Fibroblast of lung (primary cell): ENCODE measurements at regions not wholly inside any gene's neighbourhood (a gene's known extent, or its start where the extent isn't known, plus 50 kb on each side); places are given as distances from the start of the nearest gene placed in this dataset.

Experiments
- EZH2 ChIP-seq: IDR thresholded peaks from 2 replicates; pipeline ENCODE4 v1.5.1; 2012; ENCODE audit warnings: low read length, control low read depth, mild to moderate bottlenecking; ENCODE audit errors: missing control alignments
- TF ChIP-seq, protein P1 (sequence below), 2 donors: IDR thresholded peaks in 1 of 2; conservative IDR thresholded peaks in 1 of 2; 1 replicate in 1 of 2; 2 replicates in 1 of 2; pipeline ENCODE4 v1.5.1; 2011 to 2012; ENCODE audit warnings: low read length in 2 of 2, control low read depth in 1 of 2, inconsistent platforms in 1 of 2, low read depth in 1 of 2, mild to moderate bottlenecking in 1 of 2

DNA sequence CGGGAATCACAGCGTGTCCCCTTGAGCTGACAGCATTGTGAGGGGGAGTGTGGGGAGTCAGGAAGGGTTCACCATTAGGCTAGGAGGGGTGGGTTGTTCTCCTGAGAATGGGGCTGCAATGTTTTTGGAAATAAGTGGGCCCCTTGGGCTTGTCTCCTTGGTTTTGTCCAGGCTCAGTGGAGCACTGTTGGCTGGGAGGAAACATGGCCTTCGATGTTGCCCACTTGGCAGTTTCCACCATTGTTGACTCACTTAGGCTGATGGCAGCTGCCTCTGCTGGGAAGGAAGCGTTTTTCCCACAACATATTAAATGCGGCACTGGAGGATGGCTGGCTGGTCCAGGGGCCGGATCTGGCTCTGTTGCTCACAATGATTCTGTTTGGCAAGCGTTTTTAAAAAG, 512.1 kb downstream of the QKI start:
- TF ChIP-seq, protein P1, sequence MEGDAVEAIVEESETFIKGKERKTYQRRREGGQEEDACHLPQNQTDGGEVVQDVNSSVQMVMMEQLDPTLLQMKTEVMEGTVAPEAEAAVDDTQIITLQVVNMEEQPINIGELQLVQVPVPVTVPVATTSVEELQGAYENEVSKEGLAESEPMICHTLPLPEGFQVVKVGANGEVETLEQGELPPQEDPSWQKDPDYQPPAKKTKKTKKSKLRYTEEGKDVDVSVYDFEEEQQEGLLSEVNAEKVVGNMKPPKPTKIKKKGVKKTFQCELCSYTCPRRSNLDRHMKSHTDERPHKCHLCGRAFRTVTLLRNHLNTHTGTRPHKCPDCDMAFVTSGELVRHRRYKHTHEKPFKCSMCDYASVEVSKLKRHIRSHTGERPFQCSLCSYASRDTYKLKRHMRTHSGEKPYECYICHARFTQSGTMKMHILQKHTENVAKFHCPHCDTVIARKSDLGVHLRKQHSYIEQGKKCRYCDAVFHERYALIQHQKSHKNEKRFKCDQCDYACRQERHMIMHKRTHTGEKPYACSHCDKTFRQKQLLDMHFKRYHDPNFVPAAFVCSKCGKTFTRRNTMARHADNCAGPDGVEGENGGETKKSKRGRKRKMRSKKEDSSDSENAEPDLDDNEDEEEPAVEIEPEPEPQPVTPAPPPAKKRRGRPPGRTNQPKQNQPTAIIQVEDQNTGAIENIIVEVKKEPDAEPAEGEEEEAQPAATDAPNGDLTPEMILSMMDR (conservative IDR thresholded peaks at IDR 0.05 in 1 of 2, IDR thresholded peaks at IDR 0.05 in 1 of 2; ENCODE audit: low read depth in 1 of 2, low read length in 2 of 2), result no peak
- no peak for TF ChIP-seq EZH2
